Activated T-cell treated with anti-CD3 and anti-CD28 coated beads, Interleukin-2, amount 50 U/mL, for 72 hours (primary cell): ENCODE measurements at regions not wholly inside any gene's neighbourhood (a gene's known extent, or its start where the extent isn't known, plus 50 kb on each side); places are given as distances from the start of the nearest gene placed in this dataset.

Source experiments
- ATAC-seq, 2 donors: fragments of 150-1000 bp; cut with Tn5 transposase; replicated peaks in 1 of 2; 2 replicates each; pipeline ENCODE4 v1.10.0; 2021; ENCODE audit warnings: moderate library complexity in 2 of 2, mild to moderate bottlenecking in 1 of 2
- DNase-seq, 2 donors: peaks; one replicate each; pipeline ENCODE4 v3.0.0; 2021 to 2022; ENCODE audit warnings: mixed read lengths in 1 of 2
- H3K27ac Mint-ChIP-seq: one replicate; pipeline ENCODE4 v1.8.0; 2022; ENCODE audit warnings: mild to moderate bottlenecking, moderate library complexity, mixed read lengths
- H3K27me3 Mint-ChIP-seq: one replicate; pipeline ENCODE4 v1.8.0; 2022; ENCODE audit warnings: low read depth, mixed read lengths
- H3K36me3 Mint-ChIP-seq, 2 donors: one replicate each; pipeline ENCODE4 v1.8.0; 2022; ENCODE audit warnings: mixed read lengths in 2 of 2, mild to moderate bottlenecking in 1 of 2; ENCODE audit not compliant: insufficient read depth in 2 of 2
- H3K4me1 Mint-ChIP-seq: one replicate; pipeline ENCODE4 v1.8.0; 2022; ENCODE audit warnings: low read depth, mixed read lengths
- H3K4me3 Mint-ChIP-seq, 2 donors: one replicate each; pipeline ENCODE4 v1.8.0; 2022; ENCODE audit warnings: mild to moderate bottlenecking in 2 of 2, mixed read lengths in 2 of 2, moderate library complexity in 2 of 2
- H3K9me3 Mint-ChIP-seq, 2 donors: one replicate each; pipeline ENCODE4 v1.8.0; 2022; ENCODE audit warnings: mixed read lengths in 2 of 2

GRCh38 chr18:73626221-73626620 is 521.4 kb downstream of the FBXO15 start:
- no peaks in the 10 kb centered on the region for H3K36me3 Mint-ChIP-seq
- DNase-seq (no peak), ATAC-seq (no peak)
- H3K4me1 Mint-ChIP-seq = no peaks in the 10 kb centered on the region
- H3K27ac Mint-ChIP-seq = no peak overlapping the region
- peaks cover 0 to 2% of the 10 kb centered on the region in 2 donors for H3K9me3 Mint-ChIP-seq
- H3K4me3 Mint-ChIP-seq = no peak overlapping the region
- no peaks in the 10 kb centered on the region for H3K27me3 Mint-ChIP-seq

GRCh38 chr18:73621091-73621490 is 526.5 kb downstream of the FBXO15 start:
- H3K27ac Mint-ChIP-seq = no peak overlapping the region
- ATAC-seq = no peak
- no peak for DNase-seq
- H3K9me3 Mint-ChIP-seq = peaks cover 0 to 2% of the 10 kb centered on the region in 2 donors
- no peak overlapping the region for H3K4me3 Mint-ChIP-seq
- H3K36me3 Mint-ChIP-seq = no peaks in the 10 kb centered on the region
- no peaks in the 10 kb centered on the region for H3K27me3 Mint-ChIP-seq
- H3K4me1 Mint-ChIP-seq = no peaks in the 10 kb centered on the region

DNA sequence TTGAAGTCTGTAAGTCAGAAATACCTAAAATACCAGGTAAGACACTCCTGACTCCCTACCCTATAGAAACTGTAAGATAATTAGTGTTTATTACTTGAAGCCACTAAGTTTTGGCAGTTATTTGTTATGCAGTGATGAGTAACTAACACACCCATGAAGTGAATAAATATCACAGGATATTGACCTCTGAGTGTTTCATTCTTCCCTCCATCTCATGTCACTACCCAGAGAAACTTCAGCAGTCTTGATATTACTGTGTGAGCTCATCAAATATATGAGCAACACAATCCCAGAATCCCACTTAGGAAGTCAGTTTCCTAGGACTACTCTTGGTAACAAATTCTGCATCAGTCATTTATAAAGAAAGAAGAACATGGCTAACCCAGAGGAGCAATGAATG is 529.7 kb downstream of the FBXO15 start:
- Mint-ChIP-seq H3K27ac (no peak overlapping the region), H3K27me3 (no peaks in the 10 kb centered on the region), H3K4me3 (no peak overlapping the region), H3K36me3 (no peaks in the 10 kb centered on the region), H3K9me3 (peaks cover 0 to 2% of the 10 kb centered on the region in 2 donors), H3K4me1 (no peaks in the 10 kb centered on the region)
- DNase-seq = no peak
- no peak for ATAC-seq

DNA sequence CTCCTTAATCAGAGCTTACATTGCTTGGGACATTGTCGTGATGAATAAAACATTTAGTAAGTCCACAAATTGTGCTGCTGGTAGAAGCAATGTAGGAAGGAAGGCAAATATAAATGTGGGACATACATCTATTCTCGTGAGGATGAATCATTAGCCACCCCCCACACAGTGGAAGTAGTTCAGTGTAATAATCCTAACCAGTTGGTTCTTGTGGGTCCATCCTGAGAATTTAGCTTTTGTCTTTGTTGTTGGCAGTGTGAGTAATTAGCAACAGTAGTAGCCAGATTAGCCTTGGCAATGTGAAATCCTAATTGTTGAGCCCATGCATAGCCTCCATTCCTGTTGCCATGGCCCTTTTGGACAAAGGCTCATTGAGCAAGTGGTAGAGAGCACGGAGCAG is 532.1 kb downstream of the FBXO15 start:
- Mint-ChIP-seq H3K36me3 (no peaks in the 10 kb centered on the region), H3K27ac (no peak overlapping the region), H3K27me3 (no peaks in the 10 kb centered on the region), H3K4me3 (no peak overlapping the region), H3K9me3 (peaks cover 0 to 1% of the 10 kb centered on the region in 2 donors), H3K4me1 (no peaks in the 10 kb centered on the region)
- ATAC-seq (no peak), DNase-seq (no peak)

GRCh38 chr18:73614812-73615211 is 532.8 kb downstream of the FBXO15 start:
- Mint-ChIP-seq H3K27me3 (no peaks in the 10 kb centered on the region), H3K4me1 (no peaks in the 10 kb centered on the region), H3K36me3 (no peaks in the 10 kb centered on the region), H3K27ac (no peak overlapping the region), H3K9me3 (peaks cover 0 to 1% of the 10 kb centered on the region in 2 donors), H3K4me3 (no peak overlapping the region)
- DNase-seq (no peak), ATAC-seq (no peak)

DNA sequence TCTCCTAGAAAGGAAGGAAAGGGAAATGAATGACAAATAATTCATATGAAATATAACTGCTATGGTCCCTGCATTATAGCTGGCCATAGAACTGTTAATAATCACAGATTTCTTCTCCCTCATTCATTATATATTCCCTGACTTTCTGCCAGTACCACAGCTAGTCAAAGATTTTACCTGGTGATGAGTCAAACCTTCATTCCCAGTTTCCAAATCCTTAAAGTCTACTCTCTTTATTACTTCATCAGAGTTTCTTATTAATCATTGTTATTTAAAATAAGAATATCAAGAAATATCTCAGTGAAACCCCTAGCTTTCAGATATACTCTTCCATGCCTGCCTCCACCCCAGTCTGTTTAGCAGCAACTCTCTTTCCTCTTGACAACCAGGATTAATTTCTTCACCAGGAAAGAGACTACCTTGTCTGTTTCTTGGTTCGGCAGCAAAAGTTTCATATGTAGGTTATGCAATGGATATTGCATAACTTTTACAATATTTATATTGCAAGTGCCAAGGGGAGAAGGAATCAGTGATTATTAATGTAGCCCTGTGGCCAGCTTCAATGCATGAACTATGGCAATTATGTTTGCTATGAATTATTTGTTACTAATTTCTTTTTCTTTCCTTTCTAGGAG is 533.8 kb downstream of the FBXO15 start:
- Mint-ChIP-seq H3K27me3 (no peaks in the 10 kb centered on the region), H3K9me3 (peaks cover 0 to 1% of the 10 kb centered on the region in 2 donors), H3K4me3 (no peak overlapping the region), H3K27ac (no peak overlapping the region), H3K4me1 (no peaks in the 10 kb centered on the region), H3K36me3 (no peaks in the 10 kb centered on the region)
- no peak for DNase-seq
- no peak for ATAC-seq

- Mint-ChIP-seq H3K27ac (no peak overlapping the region), H3K4me1 (no peaks in the 10 kb centered on the region), H3K4me3 (no peak overlapping the region), H3K36me3 (no peaks in the 10 kb centered on the region), H3K27me3 (no peaks in the 10 kb centered on the region), H3K9me3 (peaks cover 4 to 12% of the 10 kb centered on the region in 2 donors)
- ATAC-seq (no peak), DNase-seq (no peak)
Observed at GRCh38 chr18:73597832-73598615, 549.6 kb downstream of the FBXO15 start.

- DNase-seq (no peak), ATAC-seq (no peak)
- no peaks in the 10 kb centered on the region for H3K4me1 Mint-ChIP-seq
- H3K36me3 Mint-ChIP-seq = no peaks in the 10 kb centered on the region
- peaks cover 4 to 12% of the 10 kb centered on the region in 2 donors for H3K9me3 Mint-ChIP-seq
- no peak overlapping the region for H3K27ac Mint-ChIP-seq
- no peaks in the 10 kb centered on the region for H3K27me3 Mint-ChIP-seq
- H3K4me3 Mint-ChIP-seq = no peak overlapping the region
Observed at GRCh38 chr18:73594749-73595148, 552.9 kb downstream of the FBXO15 start.

- Mint-ChIP-seq H3K27ac (no peak overlapping the region), H3K4me3 (no peak overlapping the region), H3K27me3 (no peaks in the 10 kb centered on the region), H3K36me3 (no peaks in the 10 kb centered on the region), H3K4me1 (no peaks in the 10 kb centered on the region), H3K9me3 (peaks cover 2 to 10% of the 10 kb centered on the region in 2 donors)
- no peak for DNase-seq
- no peak for ATAC-seq
Observed at GRCh38 chr18:73593207-73593606, 554.4 kb downstream of the FBXO15 start.

- DNase-seq (no peak), ATAC-seq (no peak)
- Mint-ChIP-seq H3K4me3 (no peak overlapping the region), H3K4me1 (no peaks in the 10 kb centered on the region), H3K36me3 (no peaks in the 10 kb centered on the region), H3K9me3 (peaks cover 0 to 5% of the 10 kb centered on the region in 2 donors), H3K27ac (no peak overlapping the region), H3K27me3 (no peaks in the 10 kb centered on the region)
Observed at GRCh38 chr18:73590950-73591349, 556.7 kb downstream of the FBXO15 start.

GRCh38 chr18:73579698-73580097 is 567.9 kb downstream of the FBXO15 start:
- no peak for DNase-seq
- Mint-ChIP-seq H3K4me3 (no peak overlapping the region), H3K27ac (no peak overlapping the region), H3K27me3 (no peaks in the 10 kb centered on the region), H3K4me1 (no peaks in the 10 kb centered on the region), H3K9me3 (peaks cover 0 to 3% of the 10 kb centered on the region in 2 donors), H3K36me3 (no peaks in the 10 kb centered on the region)
- ATAC-seq = no peak

- Mint-ChIP-seq H3K36me3 (no peaks in the 10 kb centered on the region), H3K27me3 (no peaks in the 10 kb centered on the region), H3K4me1 (no peaks in the 10 kb centered on the region), H3K9me3 (no peaks in the 10 kb centered on the region), H3K4me3 (no peak overlapping the region), H3K27ac (no peak overlapping the region)
- DNase-seq (no peak), ATAC-seq (no peak)
Observed at GRCh38 chr18:73577365-73577764, 570.3 kb downstream of the FBXO15 start.

GRCh38 chr18:73563901-73564472 is 583.6 kb downstream of the FBXO15 start:
- H3K4me3 Mint-ChIP-seq = no peak overlapping the region
- no peaks in the 10 kb centered on the region for H3K36me3 Mint-ChIP-seq
- H3K27me3 Mint-ChIP-seq = no peaks in the 10 kb centered on the region
- H3K27ac Mint-ChIP-seq = no peak overlapping the region
- H3K9me3 Mint-ChIP-seq = peaks cover 0 to 2% of the 10 kb centered on the region in 2 donors
- no peaks in the 10 kb centered on the region for H3K4me1 Mint-ChIP-seq
- no peak for DNase-seq
- ATAC-seq = no peak
